ENCODE measurements at regions not wholly inside any gene's neighbourhood (a gene's known extent, or its start where the extent isn't known, plus 50 kb on each side); places are given as distances from the start of the nearest gene placed in this dataset.

DNA sequence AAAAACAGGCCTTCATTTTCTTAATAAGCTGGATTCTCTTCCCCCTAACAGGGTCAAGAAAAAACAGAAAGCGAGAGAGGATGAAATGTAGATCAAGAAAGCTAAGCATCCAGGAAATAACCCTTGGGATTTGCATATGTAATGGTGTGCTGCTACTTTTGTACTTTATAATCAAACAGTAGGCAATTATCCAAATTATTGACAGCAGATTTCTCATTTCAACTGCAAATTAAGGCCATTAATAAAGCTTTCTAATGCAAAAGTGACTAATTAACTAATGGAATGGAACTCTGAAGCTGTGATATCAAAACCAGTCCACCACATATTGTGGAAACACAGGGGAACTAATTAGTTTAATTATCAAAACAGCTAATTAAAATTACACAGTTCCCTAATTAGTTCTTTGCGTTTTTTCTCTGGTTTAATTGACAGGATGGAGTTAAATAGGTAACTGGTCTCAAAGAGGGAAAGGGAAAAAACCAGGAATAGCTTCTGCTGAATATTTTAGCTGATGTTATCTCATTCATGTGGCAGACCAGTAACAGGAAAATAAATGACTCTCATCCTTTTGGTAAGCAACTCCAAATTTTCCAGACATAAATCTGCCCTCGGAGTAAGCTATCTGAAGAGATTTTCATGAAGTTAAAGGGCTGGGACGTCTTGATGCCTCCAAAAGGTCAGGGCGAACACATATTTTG lies 182.7 kb upstream of the LMO3 start:
- no peak for DNase-seq (ENCODE audit: low read depth, low spot score)
- Histone ChIP-seq H3K9me3 (ENCODE audit: control insufficient read depth, insufficient read depth, low read depth, low read length) (no peaks in the 10 kb centered on the region), H3K27ac (ENCODE audit: low read length) (no peak overlapping the region), H3K36me3 (ENCODE audit: control insufficient read depth, insufficient read depth, low read length) (no peaks in the 10 kb centered on the region), H3K4me3 (ENCODE audit: low read depth in 2 of 2, low read length in 2 of 2) (no peak overlapping the region), H3K4me1 (ENCODE audit: control insufficient read depth, insufficient read depth, low read length) (no peaks in the 10 kb centered on the region), H3K27me3 (ENCODE audit: control insufficient read depth, insufficient read depth, low read length) (no peaks in the 10 kb centered on the region)
- no peak for TF ChIP-seq CTCF (IDR thresholded peaks at IDR 0.05)
- TF ChIP-seq TCF7L2 (IDR thresholded peaks at IDR 0.05; ENCODE audit: low read depth, low read length) = no peak
- no peak for TF ChIP-seq SIN3A (IDR thresholded peaks at IDR 0.05; ENCODE audit: borderline replicate concordance, insufficient read depth, low read depth, low read length)
- TF ChIP-seq POLR2AphosphoS5 (IDR thresholded peaks at IDR 0.05; ENCODE audit: low read depth, low read length) = no peak
- TF ChIP-seq, protein P1, sequence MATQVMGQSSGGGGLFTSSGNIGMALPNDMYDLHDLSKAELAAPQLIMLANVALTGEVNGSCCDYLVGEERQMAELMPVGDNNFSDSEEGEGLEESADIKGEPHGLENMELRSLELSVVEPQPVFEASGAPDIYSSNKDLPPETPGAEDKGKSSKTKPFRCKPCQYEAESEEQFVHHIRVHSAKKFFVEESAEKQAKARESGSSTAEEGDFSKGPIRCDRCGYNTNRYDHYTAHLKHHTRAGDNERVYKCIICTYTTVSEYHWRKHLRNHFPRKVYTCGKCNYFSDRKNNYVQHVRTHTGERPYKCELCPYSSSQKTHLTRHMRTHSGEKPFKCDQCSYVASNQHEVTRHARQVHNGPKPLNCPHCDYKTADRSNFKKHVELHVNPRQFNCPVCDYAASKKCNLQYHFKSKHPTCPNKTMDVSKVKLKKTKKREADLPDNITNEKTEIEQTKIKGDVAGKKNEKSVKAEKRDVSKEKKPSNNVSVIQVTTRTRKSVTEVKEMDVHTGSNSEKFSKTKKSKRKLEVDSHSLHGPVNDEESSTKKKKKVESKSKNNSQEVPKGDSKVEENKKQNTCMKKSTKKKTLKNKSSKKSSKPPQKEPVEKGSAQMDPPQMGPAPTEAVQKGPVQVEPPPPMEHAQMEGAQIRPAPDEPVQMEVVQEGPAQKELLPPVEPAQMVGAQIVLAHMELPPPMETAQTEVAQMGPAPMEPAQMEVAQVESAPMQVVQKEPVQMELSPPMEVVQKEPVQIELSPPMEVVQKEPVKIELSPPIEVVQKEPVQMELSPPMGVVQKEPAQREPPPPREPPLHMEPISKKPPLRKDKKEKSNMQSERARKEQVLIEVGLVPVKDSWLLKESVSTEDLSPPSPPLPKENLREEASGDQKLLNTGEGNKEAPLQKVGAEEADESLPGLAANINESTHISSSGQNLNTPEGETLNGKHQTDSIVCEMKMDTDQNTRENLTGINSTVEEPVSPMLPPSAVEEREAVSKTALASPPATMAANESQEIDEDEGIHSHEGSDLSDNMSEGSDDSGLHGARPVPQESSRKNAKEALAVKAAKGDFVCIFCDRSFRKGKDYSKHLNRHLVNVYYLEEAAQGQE (IDR thresholded peaks at IDR 0.05; ENCODE audit: insufficient read depth in 1 of 2, low read depth in 2 of 2, low read length in 1 of 2) = no peak
- CTCF ChIA-PET = no interaction called here
- in situ Hi-C loops (cut with HindIII; ENCODE audit: low pct_unique_long_range_greater_than_20kb, low sequenced_read_pairs) = no loop called here
- ATAC-seq = no peak
- BruUV-seq (replicated peaks) = no TSS peak
- intact Hi-C loops (cut with micrococcal nuclease; ENCODE audit: unreplicated experiment) = no loop called here
- POLR2A ChIA-PET = no interaction called here

DNA sequence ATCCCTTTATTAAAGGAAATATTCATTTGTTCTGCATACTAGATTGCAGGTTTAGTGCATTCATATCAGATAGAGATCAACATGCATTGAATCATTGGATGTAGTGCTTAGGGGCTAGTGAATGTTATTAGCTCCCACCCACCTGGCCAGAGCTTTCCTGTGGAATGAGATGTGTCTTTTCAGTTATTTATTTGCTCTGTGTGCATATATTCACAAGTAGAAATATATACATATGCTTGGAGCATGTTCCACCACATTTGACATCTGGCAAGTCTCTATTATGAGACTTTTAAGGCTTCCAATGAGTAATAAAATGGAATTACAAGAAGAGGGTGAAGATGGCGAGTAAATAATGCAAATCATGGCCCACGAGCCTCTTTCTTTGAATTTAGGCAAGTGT lies 180.0 kb upstream of the LMO3 start:
- ATAC-seq (no peak), DNase-seq (ENCODE audit: low read depth, low spot score) (no peak)
- no TSS peak for BruUV-seq (replicated peaks)
- in situ Hi-C loops (cut with HindIII; ENCODE audit: low pct_unique_long_range_greater_than_20kb, low sequenced_read_pairs) = no loop called here
- TF ChIP-seq SIN3A (IDR thresholded peaks at IDR 0.05; ENCODE audit: borderline replicate concordance, insufficient read depth, low read depth, low read length) (no peak), TCF7L2 (IDR thresholded peaks at IDR 0.05; ENCODE audit: low read depth, low read length) (no peak), POLR2AphosphoS5 (IDR thresholded peaks at IDR 0.05; ENCODE audit: low read depth, low read length) (no peak), CTCF (IDR thresholded peaks at IDR 0.05) (no peak)
- TF ChIP-seq, protein P1 (IDR thresholded peaks at IDR 0.05; ENCODE audit: insufficient read depth in 1 of 2, low read depth in 2 of 2, low read length in 1 of 2) = no peak
- H3K4me1 ChIP-seq (ENCODE audit: control insufficient read depth, insufficient read depth, low read length) = no peaks in the 10 kb centered on the region
- intact Hi-C loops (cut with micrococcal nuclease; ENCODE audit: unreplicated experiment) = no loop called here
- no peak overlapping the region for H3K27ac ChIP-seq (ENCODE audit: low read length)
- H3K4me3 ChIP-seq (ENCODE audit: low read depth in 2 of 2, low read length in 2 of 2) = no peak overlapping the region
- H3K36me3 ChIP-seq (ENCODE audit: control insufficient read depth, insufficient read depth, low read length) = no peaks in the 10 kb centered on the region
- no peaks in the 10 kb centered on the region for H3K27me3 ChIP-seq (ENCODE audit: control insufficient read depth, insufficient read depth, low read length)
- ChIA-PET CTCF (no interaction called here), POLR2A (no interaction called here)
- H3K9me3 ChIP-seq (ENCODE audit: control insufficient read depth, insufficient read depth, low read depth, low read length) = no peaks in the 10 kb centered on the region

All from Panc1 (cell line).